HG02943 (cell line): ENCODE measurements at regions not wholly inside any gene's neighbourhood (a gene's known extent, or its start where the extent isn't known, plus 50 kb on each side); places are given as distances from the start of the nearest gene placed in this dataset.
A peak's percentile ranks its signal among the peaks of the same experiment; 100 is the strongest.
"Not testable (repeated sequence)": the region's sequence is repeated elsewhere in the genome, so short reads cannot be mapped to it uniquely, and the experiment has no call there.

Source experiments
- ATAC-seq: cut with Tn5 transposase; IDR thresholded peaks from one replicate; pipeline ENCODE4 v1.9.1; 2021; ENCODE audit warnings: mild to moderate bottlenecking, low read depth, moderate library complexity; ENCODE audit not compliant: unreplicated experiment

- no peak for ATAC-seq
Observed at GRCh38 chr12:31906557-31907301, 52.5 kb upstream of the RESF1 start.

- no peak for ATAC-seq
Observed at GRCh38 chr12:31903025-31903424, 56.2 kb upstream of the RESF1 start.

- no peak for ATAC-seq
Observed at GRCh38 chr12:31900271-31900670, 58.9 kb upstream of the RESF1 start.

GRCh38 chr12:31899109-31899508 is 60.1 kb upstream of the RESF1 start:
- ATAC-seq: no peak

GRCh38 chr12:31897781-31898503 is 61.3 kb upstream of the RESF1 start:
- ATAC-seq: no peak

GRCh38 chr12:31897092-31897491 is 62.1 kb upstream of the RESF1 start:
- ATAC-seq: not testable (repeated sequence)

GRCh38 chr12:31896514-31897039 is 62.6 kb upstream of the RESF1 start:
- ATAC-seq: peak; percentile 99

- ATAC-seq: no peak
Observed at GRCh38 chr12:31895449-31896150, 63.6 kb upstream of the RESF1 start.

GRCh38 chr12:31890295-31891285 is 68.6 kb upstream of the RESF1 start:
- ATAC-seq: no peak

- no peak for ATAC-seq
Observed at GRCh38 chr12:31887109-31887811, 72.0 kb upstream of the RESF1 start.

- ATAC-seq: not testable (repeated sequence)
Observed at GRCh38 chr12:31882682-31883081, 76.5 kb upstream of the RESF1 start.

GRCh38 chr12:31880340-31880739 is 78.9 kb upstream of the RESF1 start:
- ATAC-seq: no peak

GRCh38 chr12:31877884-31878283 is 81.3 kb upstream of the RESF1 start:
- ATAC-seq: no peak

- no peak for ATAC-seq
Observed at GRCh38 chr12:31876568-31877424, 82.4 kb upstream of the RESF1 start.

- ATAC-seq: no peak
Observed at GRCh38 chr12:31875609-31875964, 83.6 kb upstream of the RESF1 start.

GRCh38 chr12:31874961-31875608 is 84.1 kb upstream of the RESF1 start:
- peak; percentile 67 for ATAC-seq

- no peak for ATAC-seq
Observed at GRCh38 chr12:31872831-31873604, 86.2 kb upstream of the RESF1 start.
